ENCODE measurements at regions not wholly inside any gene's neighbourhood (a gene's known extent, or its start where the extent isn't known, plus 50 kb on each side); places are given as distances from the start of the nearest gene placed in this dataset.
"Not testable (repeated sequence)": the region's sequence is repeated elsewhere in the genome, so short reads cannot be mapped to it uniquely, and the experiment has no call there.

DNA sequence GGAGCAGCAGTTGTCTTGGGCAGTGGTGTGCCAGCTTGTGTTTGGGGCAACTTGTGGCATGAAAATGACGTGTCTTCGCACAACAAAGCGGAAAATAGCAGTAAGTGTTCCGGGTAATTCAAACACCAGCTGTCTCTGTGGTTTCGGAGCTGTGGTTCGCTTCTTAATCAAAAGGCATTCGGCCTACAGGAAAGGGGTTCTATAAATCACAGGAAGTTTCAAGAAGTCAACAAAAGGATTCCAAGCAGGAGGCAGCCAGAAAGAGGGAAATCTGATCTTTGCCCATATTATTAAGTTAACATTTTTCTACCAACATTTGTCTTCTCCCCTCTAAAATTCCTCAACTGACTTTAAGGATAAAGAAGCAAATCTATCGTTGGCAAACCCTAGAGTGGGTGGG lies 353.4 kb downstream of the FGFR2 start:
- no peak for DNase-seq

- DNase-seq, result no peak
These were observed 352.5 kb downstream of the FGFR2 start for GRCh38 chr10:121245754-121246153.

DNA sequence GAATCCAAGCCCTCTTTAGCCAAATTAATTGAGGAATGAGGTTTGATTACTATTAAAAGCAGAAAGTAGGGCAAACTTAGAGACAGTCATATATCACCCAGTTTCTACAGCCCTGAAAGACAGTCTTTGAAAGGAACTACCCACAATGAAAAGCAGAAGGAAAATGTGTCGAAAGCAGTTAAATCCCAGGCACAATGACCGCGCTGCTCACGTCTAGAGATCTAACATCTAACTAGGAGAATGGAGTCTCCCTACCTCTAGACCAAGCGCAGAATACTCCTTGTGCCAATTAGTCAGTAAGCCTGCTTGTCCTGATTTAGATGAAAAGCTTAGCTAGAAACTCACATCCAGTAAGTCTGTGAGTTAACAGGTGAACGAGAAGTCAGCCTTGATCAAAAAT lies 350.0 kb downstream of the FGFR2 start:
- no peak for DNase-seq

DNA sequence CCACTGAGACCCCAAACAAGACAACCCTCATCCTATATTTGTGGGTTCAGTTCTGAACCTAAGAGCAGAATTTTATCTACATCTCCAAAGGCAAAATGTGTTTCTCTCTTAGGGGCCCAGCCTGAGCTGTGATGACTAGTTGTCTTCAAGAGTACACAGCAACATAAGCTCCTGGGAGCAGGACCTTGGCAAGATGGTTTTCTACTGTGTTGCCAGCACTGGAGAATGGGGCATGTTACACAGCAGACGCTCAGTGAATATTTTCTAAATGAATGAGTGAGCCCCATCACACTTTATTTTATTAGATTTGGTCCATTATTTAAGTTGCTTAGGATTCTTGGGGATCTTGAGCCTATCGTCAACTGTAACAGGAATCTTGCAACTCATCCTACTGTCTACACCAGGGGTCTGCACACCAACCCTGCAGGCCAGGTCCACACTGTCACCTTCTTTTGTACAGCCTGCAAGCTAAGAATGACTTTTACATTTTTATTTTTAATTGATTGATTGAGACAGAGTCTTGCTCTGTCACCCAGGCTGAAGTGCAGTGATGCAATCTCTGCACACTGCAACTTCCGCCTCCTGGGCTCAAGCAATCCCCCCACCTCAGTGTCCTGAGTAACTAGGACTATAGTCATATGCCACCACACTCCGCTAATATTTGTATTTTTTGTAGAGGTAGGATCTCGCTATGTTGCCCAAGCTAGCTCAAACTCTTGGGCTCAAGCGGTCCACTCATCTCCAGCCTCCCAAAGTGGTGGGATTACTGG lies 347.1 kb downstream of the FGFR2 start:
- DNase-seq, result peak; percentile 2

GRCh38 chr10:121252756-121253155 lies 345.5 kb downstream of the FGFR2 start:
- DNase-seq, result no peak

GRCh38 chr10:121260377-121260776 lies 337.9 kb downstream of the FGFR2 start:
- DNase-seq, result peak; percentile 20

- no peak for DNase-seq
These were observed 336.6 kb downstream of the FGFR2 start for GRCh38 chr10:121261665-121262064.

DNA sequence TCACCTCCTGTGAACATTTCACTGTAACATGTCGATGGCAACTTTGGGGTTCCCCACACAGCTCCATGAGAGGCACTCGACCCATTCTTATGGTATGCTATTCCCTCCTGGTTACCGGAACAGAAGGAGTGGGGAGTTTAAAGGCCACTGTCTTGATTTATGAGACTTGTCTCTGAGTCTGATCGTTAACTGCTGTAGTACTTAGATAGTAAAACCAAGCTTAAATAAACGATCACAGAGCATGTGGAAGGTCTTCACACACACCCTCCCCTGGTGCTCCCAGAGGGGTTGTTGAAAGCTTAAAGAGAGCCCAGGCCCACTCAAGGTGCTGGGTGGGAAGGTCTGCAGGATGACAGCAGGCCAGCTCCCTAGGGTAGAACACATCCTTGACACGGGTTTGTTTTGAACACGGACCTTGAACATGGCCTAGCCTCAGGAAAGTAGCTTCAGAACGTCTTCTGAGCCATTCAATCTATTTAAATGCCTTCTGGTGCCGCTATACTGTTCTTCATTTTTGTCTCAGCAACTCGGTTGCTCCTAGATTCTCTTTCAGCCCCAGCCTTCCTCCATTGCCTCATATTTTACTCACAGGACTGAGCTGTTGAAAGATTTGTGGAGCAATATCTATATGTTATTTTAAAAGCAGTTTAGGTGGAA lies 335.3 kb downstream of the FGFR2 start:
- no peak for DNase-seq

DNA sequence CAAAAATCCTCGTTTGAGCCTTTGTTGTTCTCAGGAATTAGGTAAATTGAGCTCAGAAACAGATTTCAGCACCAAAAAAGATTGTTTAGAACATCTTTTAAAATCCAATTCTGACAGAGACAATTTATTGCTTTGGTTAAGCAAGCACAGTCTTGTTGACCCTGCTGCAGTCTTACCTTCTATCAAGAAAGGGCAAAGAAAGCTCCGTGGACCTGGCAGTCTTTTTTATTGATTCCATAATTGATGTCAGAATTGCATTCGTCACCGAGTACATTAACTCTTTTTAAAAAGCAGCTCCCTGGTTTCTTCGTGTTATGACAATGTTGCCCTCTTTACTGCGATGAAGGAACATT lies 334.8 kb downstream of the FGFR2 start:
- DNase-seq, result no peak

GRCh38 chr10:121265360-121266123 lies 332.7 kb downstream of the FGFR2 start:
- no peak for DNase-seq

- no peak for DNase-seq
These were observed 331.9 kb downstream of the FGFR2 start for GRCh38 chr10:121266370-121266769.

DNA sequence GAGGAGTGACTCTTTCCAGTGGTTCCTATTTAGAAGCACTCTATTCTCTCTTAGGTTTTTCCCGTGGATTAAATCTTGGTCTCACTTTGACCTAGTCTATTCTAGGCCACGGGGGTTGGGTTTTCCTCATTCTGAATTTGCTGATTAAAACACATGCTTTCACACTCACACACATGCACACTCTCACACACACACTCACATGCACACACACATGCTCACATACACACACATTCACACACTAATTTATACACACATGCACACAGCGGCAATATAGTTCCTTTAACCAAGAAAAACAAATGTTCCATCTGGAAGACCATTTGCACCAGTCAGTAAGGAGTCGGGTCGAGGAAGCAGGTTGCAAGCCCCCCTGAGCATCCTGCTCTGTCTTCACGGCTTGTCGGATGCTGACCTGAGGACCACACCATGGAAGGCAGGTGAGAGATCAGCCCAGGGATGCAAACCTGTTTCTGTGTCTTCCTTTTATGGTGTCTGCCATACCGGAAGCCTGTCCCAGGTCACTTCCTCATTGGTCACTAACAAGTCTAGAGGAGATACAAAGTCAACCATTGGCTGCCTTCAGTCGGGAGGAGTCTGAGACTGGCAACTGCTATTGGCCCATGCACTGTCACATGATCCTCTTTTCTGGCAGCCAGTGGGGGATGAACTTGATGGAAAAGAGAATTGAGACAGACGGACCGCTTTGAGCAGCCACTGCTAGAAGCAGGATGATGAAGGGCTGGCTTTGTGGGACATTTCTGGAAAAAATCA lies 330.8 kb downstream of the FGFR2 start:
- no peak for DNase-seq

- peak; percentile 28 for DNase-seq
These were observed 329.9 kb downstream of the FGFR2 start for GRCh38 chr10:121268363-121268762.

DNA sequence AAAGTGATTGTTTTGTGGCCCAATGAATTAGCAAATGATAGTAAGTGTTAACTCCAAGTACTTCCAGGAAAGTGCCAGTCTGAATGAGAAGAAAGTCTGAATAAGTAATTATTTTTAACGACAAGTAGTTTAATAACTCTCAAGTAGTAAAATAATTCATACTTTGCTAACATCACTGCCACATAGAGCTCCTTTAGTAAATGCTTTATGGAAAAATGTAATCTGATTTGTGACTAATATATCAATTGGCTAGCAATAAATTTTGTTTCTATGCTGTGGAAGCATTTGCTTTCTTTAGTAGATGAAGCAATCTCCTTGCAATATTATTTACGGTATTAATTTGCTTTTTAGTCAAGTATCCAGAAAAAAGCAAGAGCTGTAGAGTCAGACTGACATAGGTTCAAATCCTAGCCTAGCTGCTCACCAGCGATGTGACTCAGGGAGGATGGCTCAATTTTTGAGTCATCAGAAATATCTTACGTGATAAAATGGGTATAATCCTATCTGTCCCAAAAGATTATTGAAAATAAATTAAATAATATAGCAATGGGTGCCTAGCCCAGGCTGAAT lies 329.3 kb downstream of the FGFR2 start:
- no peak for DNase-seq

DNA sequence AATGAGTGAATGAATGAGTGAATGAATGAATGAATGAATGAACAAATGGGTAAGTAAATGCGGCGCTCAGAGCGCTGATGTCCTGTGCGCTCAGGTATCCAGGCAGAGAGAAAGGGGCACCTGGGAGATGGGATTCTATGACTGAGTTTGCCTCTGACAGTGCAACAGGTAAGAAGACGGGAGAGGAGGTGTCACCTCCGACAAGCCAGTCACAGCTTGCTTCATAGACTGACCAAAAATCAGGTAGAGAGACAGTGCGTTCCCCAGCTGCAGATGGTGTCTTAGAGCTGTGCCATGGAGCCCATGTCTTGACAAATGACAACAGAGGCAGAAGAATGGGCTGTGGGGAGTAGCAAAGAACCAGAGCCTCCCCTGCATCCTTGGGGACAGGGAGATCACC lies 327.3 kb downstream of the FGFR2 start:
- no peak for DNase-seq

GRCh38 chr10:121276046-121276445 lies 322.2 kb downstream of the FGFR2 start:
- no peak for DNase-seq

- no peak for DNase-seq
These were observed 321.4 kb downstream of the FGFR2 start for GRCh38 chr10:121276822-121277221.

DNA sequence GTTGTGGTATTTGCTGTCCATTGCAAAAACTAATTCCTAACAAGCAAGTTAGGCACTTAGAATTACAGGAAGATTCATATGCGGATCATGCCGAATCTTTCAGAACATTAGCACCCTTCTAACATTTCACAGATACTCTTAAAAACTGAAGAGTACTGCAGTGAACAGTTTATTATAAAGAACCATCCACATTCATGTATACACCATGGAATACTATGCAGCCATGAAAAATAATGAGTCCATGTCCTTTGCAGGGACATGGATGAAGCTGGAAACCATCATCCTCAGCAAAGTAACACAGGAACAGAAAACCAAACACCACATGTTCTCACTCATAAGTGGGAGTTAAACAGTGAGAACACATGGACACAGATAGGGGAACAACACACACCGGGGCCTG lies 319.9 kb downstream of the FGFR2 start:
- not testable (repeated sequence) for DNase-seq

- no peak for DNase-seq
These were observed 316.7 kb downstream of the FGFR2 start for GRCh38 chr10:121281576-121281975.

GRCh38 chr10:121282264-121282663 lies 316.0 kb downstream of the FGFR2 start:
- DNase-seq, result no peak

DNA sequence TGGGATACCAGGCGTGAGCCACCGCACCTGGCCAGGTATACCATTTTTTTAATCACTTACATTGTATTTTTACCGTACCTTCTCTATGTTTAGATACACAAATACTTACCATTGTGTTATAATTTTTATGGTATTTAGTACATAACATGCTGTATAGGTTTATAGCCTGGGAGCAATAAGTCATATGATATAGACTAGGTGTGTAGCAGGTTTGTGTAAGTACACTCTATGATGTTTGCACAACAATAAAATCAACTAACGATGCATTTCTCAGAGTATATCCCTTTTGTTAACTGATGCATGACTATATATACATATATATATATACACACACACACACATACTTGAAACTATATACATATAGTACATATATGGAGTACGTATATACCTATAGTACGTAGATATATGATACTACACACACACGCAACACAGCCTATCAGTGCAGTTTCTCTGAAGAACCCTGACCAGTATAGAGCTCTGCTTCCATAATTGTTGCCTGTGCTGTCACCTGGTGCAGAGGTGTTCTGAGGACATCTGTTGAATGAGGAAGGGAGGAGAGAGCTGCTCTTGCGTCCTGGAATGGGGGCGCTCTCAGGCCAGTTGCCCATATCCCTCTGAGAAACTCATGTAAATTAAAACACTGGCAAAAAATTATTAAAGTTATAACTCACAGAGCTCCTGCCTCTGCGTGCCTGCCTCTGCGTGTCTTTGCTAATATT lies 315.3 kb downstream of the FGFR2 start:
- DNase-seq, result no peak

DNA sequence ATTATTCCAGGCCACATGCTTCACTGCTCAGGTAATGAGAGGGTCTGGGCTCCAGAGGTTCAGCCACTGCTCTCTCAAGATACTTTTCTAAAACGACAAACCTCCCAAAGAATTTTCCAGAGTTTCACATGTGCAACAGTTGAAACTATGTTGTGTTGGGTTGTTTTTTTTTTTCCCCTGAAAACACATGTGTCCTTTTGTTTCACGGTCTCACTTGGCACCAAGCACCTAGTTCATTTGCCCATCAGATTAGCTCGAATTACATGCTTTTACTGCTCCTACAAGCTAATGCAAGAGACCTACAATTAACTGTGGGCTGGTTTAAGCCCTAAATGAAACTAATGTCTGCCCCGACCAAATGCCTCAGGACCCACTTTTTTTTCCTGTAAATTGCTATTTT lies 313.3 kb downstream of the FGFR2 start:
- DNase-seq, result no peak

Data from OCI-M1 (cell line).